ENCODE measurements at regions not wholly inside any gene's neighbourhood (a gene's known extent, or its start where the extent isn't known, plus 50 kb on each side); places are given as distances from the start of the nearest gene placed in this dataset.

GRCh38 chr11:43557553-43558110, 122.9 kb upstream of the HSD17B12 start:
- ChIA-PET POLR2A (interaction anchor here (1.0 to 1.5 kb wide), 2 partner anchors 10 to 18 kb away, joined by 3 read pairs; no protein-coding TSS in a partner anchor), CTCF (ENCODE audit: unreplicated experiment) (no interaction called here)
- BruUV-seq (replicated peaks), result no TSS peak

GRCh38 chr11:43558146-43558545, 122.4 kb upstream of the HSD17B12 start:
- H2AFZ ChIP-seq (ENCODE audit: low read length), result no peak overlapping the region
- H3K36me3 ChIP-seq (ENCODE audit: insufficient read depth, low read length), result no peaks in the 10 kb centered on the region
- ChIA-PET CTCF (ENCODE audit: unreplicated experiment) (no interaction called here), POLR2A (interaction anchor here (1.0 to 1.5 kb wide), 2 partner anchors 9 to 18 kb away, joined by 3 read pairs; no protein-coding TSS in a partner anchor)
- no peaks in the 10 kb centered on the region for H3K9me2 ChIP-seq (ENCODE audit: insufficient read depth, low read length)
- no peaks in the 10 kb centered on the region for H3K9me3 ChIP-seq (ENCODE audit: low read length)
- no peak overlapping the region for H3K4me2 ChIP-seq (ENCODE audit: low read length)
- intact Hi-C loops (cut with micrococcal nuclease; ENCODE audit: unreplicated experiment), result no loop called here
- TF ChIP-seq EZH2phosphoT487 (IDR thresholded peaks at IDR 0.05; ENCODE audit: borderline replicate concordance, low read depth, low read length), result no peak
- no peak for TF ChIP-seq CTCF (conservative IDR thresholded peaks at IDR 0.05; ENCODE audit: low read length)
- H3K79me2 ChIP-seq (ENCODE audit: insufficient read depth, low read depth, low read length), result no peaks in the 10 kb centered on the region
- H3K4me1 ChIP-seq (ENCODE audit: insufficient read depth, low read length, poor library complexity, severe bottlenecking), result no peaks in the 10 kb centered on the region
- no peaks in the 10 kb centered on the region for H4K20me1 ChIP-seq (ENCODE audit: insufficient read depth, low read length)
- no peak overlapping the region for H3K27ac ChIP-seq (ENCODE audit: low read depth, low read length, poor library complexity, severe bottlenecking)
- DNase-seq (ENCODE audit: low spot score), result no peak
- no peak overlapping the region for H3K4me3 ChIP-seq (ENCODE audit: low read depth, low read length, poor library complexity, severe bottlenecking)
- BruUV-seq (replicated peaks), result no TSS peak

More at GRCh38 chr11:43557553-43558110, 122.9 kb upstream of the HSD17B12 start:
- TF ChIP-seq EZH2phosphoT487 (IDR thresholded peaks at IDR 0.05; ENCODE audit: borderline replicate concordance, low read depth, low read length), result no peak
- peak; percentile 56 for TF ChIP-seq CTCF (conservative IDR thresholded peaks at IDR 0.05; ENCODE audit: low read length)
- Histone ChIP-seq H3K4me2 (ENCODE audit: low read length) (no peak overlapping the region), H3K9me2 (ENCODE audit: insufficient read depth, low read length) (no peaks in the 10 kb centered on the region), H3K4me3 (ENCODE audit: low read depth, low read length, poor library complexity, severe bottlenecking) (no peak overlapping the region), H3K9me3 (ENCODE audit: low read length) (no peaks in the 10 kb centered on the region), H3K79me2 (ENCODE audit: insufficient read depth, low read depth, low read length) (no peaks in the 10 kb centered on the region), H4K20me1 (ENCODE audit: insufficient read depth, low read length) (no peaks in the 10 kb centered on the region), H3K27ac (ENCODE audit: low read depth, low read length, poor library complexity, severe bottlenecking) (no peak overlapping the region), H3K36me3 (ENCODE audit: insufficient read depth, low read length) (no peaks in the 10 kb centered on the region), H2AFZ (ENCODE audit: low read length) (no peak overlapping the region), H3K4me1 (ENCODE audit: insufficient read depth, low read length, poor library complexity, severe bottlenecking) (no peaks in the 10 kb centered on the region)
- intact Hi-C loops (cut with micrococcal nuclease; ENCODE audit: unreplicated experiment), result no loop called here
- no peak for DNase-seq (ENCODE audit: low spot score)

- intact Hi-C loops (cut with micrococcal nuclease; ENCODE audit: unreplicated experiment), result no loop called here
- no TSS peak for BruUV-seq (replicated peaks)
- Histone ChIP-seq H2AFZ (ENCODE audit: low read length) (no peak overlapping the region), H3K9me3 (ENCODE audit: low read length) (no peaks in the 10 kb centered on the region), H3K36me3 (ENCODE audit: insufficient read depth, low read length) (no peaks in the 10 kb centered on the region), H4K20me1 (ENCODE audit: insufficient read depth, low read length) (no peaks in the 10 kb centered on the region), H3K4me2 (ENCODE audit: low read length) (no peak overlapping the region), H3K79me2 (ENCODE audit: insufficient read depth, low read depth, low read length) (no peaks in the 10 kb centered on the region), H3K9me2 (ENCODE audit: insufficient read depth, low read length) (no peaks in the 10 kb centered on the region), H3K27ac (ENCODE audit: low read depth, low read length, poor library complexity, severe bottlenecking) (no peak overlapping the region), H3K4me1 (ENCODE audit: insufficient read depth, low read length, poor library complexity, severe bottlenecking) (no peaks in the 10 kb centered on the region), H3K4me3 (ENCODE audit: low read depth, low read length, poor library complexity, severe bottlenecking) (no peak overlapping the region)
- ChIA-PET POLR2A (interaction anchor here (1.0 kb wide), 1 partner anchor 9 kb away, joined by 3 read pairs; no protein-coding TSS in a partner anchor), CTCF (ENCODE audit: unreplicated experiment) (no interaction called here)
- no peak for DNase-seq (ENCODE audit: low spot score)
- no peak for TF ChIP-seq CTCF (conservative IDR thresholded peaks at IDR 0.05; ENCODE audit: low read length)
- TF ChIP-seq EZH2phosphoT487 (IDR thresholded peaks at IDR 0.05; ENCODE audit: borderline replicate concordance, low read depth, low read length), result no peak
These were observed 121.9 kb upstream of the HSD17B12 start for GRCh38 chr11:43558556-43559127.

Measured in OCI-LY7 (cell line).